BJ (cell line): ENCODE measurements at regions not wholly inside any gene's neighbourhood (a gene's known extent, or its start where the extent isn't known, plus 50 kb on each side); places are given as distances from the start of the nearest gene placed in this dataset.
"Not testable (repeated sequence)": the region's sequence is repeated elsewhere in the genome, so short reads cannot be mapped to it uniquely, and the experiment has no call there.

ENCODE experiments used
- CTCF ChIA-PET: fragments of 350-600 bp; formaldehyde crosslinking; extraction: SDS; loops from one replicate; lab custom pipeline; 2021; ENCODE audit warnings: antibody characterized with exemption, inconsistent platforms; lab: Yijun Ruan, JAX
- POLR2A ChIA-PET: fragments of 300-600 bp; sonication (Branson Sonifier 250); formaldehyde crosslinking; extraction: SDS; loops from one replicate; lab custom pipeline; 2021; ENCODE audit warnings: antibody characterized with exemption; lab: Charles Lee
- DNase-seq: peaks from one replicate; pipeline ENCODE4 v3.0.0-alpha.2; 2011; ENCODE audit warnings: low read depth
- H3K27me3 ChIP-seq: 2 replicates; pipeline ENCODE4 v1.6.0; 2011; ENCODE audit warnings: low read length; ENCODE audit not compliant: control insufficient read depth, insufficient read depth
- H3K36me3 ChIP-seq: 2 replicates; pipeline ENCODE4 v1.5.1; 2011; ENCODE audit warnings: low read length; ENCODE audit not compliant: control insufficient read depth, insufficient read depth
- H3K4me3 ChIP-seq: 2 replicates; pipeline ENCODE4 v1.5.1; 2011; ENCODE audit warnings: low read depth, mild to moderate bottlenecking, control low read depth, low read length
- TF ChIP-seq, protein P1 (sequence below): IDR thresholded peaks from 2 replicates; pipeline ENCODE4 v1.5.1; 2011; ENCODE audit warnings: low read depth, mild to moderate bottlenecking, control low read depth, inconsistent platforms, low read length, moderate library complexity; ENCODE audit not compliant: insufficient read depth

DNA sequence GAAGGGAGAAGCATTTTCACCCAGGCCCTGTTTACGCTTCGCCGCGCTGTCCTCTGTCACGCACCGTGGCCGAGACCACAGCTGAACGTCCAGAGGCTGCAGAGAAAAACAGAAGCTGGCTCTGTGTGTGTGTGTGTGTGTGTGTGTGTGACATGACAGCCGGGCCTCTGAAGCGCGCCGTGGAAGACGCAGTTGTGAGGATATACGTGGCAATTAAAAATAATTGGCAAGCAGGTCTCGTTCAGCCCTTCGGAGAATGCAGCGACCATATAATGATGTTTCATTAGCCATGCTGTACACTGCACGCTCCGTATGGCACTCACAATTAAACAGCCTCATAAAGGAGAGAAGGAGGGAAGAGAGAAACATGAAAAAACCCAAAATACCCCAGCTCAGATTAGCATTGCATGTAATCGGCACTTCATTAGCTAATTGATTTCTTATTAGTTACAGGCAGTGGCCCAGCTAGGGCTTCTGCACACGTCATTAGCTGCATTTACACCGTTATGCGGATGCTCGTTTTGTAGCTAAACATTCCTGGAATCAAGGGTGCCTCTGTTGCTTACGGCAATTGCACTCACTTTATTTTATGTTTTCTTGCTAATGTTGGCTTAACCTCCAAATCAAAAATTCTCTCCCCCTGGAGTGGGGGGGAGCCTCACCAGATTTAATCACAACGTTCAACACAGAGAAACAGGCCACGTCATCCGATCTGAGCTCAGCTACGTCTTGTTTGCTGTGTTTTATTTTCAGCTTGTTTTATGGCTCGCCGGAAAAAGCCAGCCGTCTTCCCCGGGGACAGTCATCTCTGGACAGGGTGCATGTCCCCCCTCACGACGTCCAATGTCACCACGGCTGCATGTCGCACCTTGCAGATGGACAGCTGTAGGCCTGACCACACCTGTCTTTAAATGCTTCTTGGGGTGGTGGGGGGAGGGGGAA lies 74.6 kb upstream of the SHOX start:
- H3K27me3 ChIP-seq, result 0 out of 2 replicates have a peak, but pooled peaks cover 1% of the 10 kb centered on the region
- ChIA-PET CTCF (no interaction called here), POLR2A (no interaction called here)
- no peak overlapping the region for H3K4me3 ChIP-seq
- DNase-seq, result no peak
- H3K36me3 ChIP-seq, result no peaks in the 10 kb centered on the region
- TF ChIP-seq, protein P1, sequence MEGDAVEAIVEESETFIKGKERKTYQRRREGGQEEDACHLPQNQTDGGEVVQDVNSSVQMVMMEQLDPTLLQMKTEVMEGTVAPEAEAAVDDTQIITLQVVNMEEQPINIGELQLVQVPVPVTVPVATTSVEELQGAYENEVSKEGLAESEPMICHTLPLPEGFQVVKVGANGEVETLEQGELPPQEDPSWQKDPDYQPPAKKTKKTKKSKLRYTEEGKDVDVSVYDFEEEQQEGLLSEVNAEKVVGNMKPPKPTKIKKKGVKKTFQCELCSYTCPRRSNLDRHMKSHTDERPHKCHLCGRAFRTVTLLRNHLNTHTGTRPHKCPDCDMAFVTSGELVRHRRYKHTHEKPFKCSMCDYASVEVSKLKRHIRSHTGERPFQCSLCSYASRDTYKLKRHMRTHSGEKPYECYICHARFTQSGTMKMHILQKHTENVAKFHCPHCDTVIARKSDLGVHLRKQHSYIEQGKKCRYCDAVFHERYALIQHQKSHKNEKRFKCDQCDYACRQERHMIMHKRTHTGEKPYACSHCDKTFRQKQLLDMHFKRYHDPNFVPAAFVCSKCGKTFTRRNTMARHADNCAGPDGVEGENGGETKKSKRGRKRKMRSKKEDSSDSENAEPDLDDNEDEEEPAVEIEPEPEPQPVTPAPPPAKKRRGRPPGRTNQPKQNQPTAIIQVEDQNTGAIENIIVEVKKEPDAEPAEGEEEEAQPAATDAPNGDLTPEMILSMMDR, result no peak

DNA sequence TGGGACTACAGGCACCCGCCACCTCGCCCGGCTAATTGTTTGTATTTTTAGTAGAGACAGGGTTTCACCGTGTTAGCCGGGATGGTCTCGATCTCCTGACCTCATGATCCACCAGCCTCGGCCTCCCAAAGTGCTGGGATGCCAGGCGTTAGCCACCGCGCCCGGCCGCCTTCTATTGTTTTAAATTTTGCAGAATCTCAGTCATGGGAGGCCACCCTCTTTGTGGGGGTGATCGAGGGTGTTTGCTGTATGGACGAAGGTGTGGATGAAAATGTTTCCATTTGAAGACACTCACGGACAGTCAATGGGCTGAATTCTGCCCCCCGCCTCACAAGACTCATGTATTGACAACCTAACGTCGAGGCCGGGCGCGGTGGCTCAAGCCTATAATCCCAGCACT lies 73.0 kb upstream of the SHOX start:
- H3K36me3 ChIP-seq, CTCF ChIA-PET, POLR2A ChIA-PET: not testable (repeated sequence)

DNA sequence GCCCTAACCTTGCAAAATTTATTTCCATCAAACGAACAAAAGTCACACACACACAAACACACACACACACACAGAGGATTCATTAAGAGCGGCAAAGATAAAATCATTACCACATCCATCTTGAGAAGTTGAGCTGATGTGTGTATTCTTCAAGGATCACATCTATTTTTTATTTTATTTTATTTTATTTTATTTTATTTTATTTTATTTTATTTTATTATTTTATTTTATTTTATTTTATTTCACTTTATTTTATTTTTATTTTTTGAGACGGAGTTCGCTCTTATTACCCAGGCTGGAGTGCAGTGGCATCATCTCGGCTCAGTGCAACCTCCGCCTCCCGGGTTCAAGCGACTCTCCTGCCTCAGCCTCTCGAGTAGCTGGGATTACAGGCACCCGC lies 71.3 kb upstream of the SHOX start:
- DNase-seq, POLR2A ChIA-PET, H3K36me3 ChIP-seq, H3K4me3 ChIP-seq, CTCF ChIA-PET, H3K27me3 ChIP-seq: not testable (repeated sequence)

More for the DNA sequence above, 73.0 kb upstream of the SHOX start:
- DNase-seq, H3K27me3 ChIP-seq, H3K4me3 ChIP-seq: not testable (repeated sequence)

DNA sequence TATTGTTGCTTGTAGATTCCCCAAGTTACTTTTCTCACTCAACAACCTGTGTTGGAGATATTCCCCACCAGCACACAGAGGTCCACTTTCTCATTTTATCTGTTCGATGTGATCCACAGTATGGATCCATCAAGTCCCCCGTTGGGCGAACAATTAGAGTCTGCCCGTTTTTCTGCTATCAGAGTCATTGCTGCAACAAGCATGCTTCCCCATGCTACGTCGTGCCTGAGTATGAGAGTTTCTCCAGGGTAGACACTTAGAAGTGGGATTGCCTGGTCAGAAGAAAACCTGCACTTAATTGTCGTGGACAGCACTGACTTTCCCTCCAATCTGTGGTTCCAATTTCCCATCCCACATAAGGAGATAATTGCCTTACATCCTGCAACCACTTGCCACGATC lies 62.7 kb upstream of the SHOX start:
- 0 out of 2 replicates have a peak, but pooled peaks cover 3% of the 10 kb centered on the region for H3K27me3 ChIP-seq
- H3K4me3 ChIP-seq, result no peak overlapping the region
- ChIA-PET CTCF (no interaction called here), POLR2A (no interaction called here)
- DNase-seq, result no peak
- no peaks in the 10 kb centered on the region for H3K36me3 ChIP-seq
- TF ChIP-seq, protein P1, result no peak

DNA sequence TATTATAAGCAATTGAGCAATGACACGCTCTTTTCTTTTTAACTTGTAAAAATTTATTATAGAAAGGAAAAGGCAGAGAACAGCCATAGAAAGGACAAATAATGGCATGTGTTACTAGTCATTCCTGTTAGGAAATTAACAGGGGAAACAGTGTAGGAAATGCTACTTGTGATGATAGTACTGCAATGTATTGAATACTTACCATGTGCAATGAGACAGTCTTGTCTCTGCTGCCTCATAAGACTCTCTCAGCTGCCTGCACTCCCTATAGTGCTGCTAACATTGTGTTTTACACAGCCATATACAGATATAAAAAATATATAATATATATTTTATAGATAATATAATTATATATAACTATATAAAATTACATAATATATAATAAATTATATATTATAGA lies 62.3 kb upstream of the SHOX start:
- Histone ChIP-seq H3K36me3 (no peaks in the 10 kb centered on the region), H3K27me3 (0 out of 2 replicates have a peak, but pooled peaks cover 3% of the 10 kb centered on the region), H3K4me3 (no peak overlapping the region)
- POLR2A ChIA-PET, result no interaction called here
- TF ChIP-seq, protein P1, result no peak
- DNase-seq, result no peak
- CTCF ChIA-PET, result no interaction called here

DNA sequence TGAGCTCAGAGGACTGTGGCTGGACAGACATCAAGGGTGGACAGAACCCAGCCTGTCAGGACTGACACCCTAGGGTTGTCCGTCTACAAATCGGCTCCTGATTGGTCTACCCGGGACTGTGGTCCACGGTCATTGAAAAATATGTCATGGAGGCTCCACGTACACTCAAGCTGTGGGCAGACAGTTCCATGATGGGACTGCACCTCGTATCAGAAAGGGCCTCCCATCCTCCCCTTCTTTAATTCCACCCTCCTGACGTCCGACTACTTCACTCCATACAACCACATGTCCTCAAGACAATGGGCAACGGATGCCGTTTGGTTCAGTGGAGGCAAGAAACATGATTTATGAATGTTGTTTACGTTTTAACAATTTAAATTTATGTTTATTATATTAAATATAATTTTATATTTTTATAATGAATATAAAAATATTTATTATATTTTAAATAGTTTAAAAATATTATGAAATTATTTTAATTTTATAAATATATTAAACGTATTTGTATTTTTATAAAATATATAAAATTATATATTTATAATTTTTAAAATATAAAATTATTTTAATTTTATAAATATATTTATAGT lies 58.0 kb upstream of the SHOX start:
- no peak overlapping the region for H3K4me3 ChIP-seq
- TF ChIP-seq, protein P1, result no peak
- no peaks in the 10 kb centered on the region for H3K36me3 ChIP-seq
- ChIA-PET CTCF (no interaction called here), POLR2A (no interaction called here)
- no peaks in the 10 kb centered on the region for H3K27me3 ChIP-seq
- DNase-seq, result no peak
